HepG2 (cell line): ENCODE measurements at regions not wholly inside any gene's neighbourhood (a gene's known extent, or its start where the extent isn't known, plus 50 kb on each side); places are given as distances from the start of the nearest gene placed in this dataset.

Experiments
- ATAC-seq: fragments of 200-7000 bp; cut with Tn5 transposase; 3 replicates; pipeline ENCODE4 v1.9.1; 2020; ENCODE audit warnings: mild to moderate bottlenecking, moderate library complexity
- BruUV-seq: library from RNA; stranded (reverse); fragments of 400-500 nt; replicated peaks from 2 replicates; lab custom pipeline; 2021; lab: Mats Ljungman, UMichigan
- CTCF ChIA-PET: fragments of 300-600 bp; formaldehyde crosslinking; extraction: SDS; loops from one replicate; lab custom pipeline; 2021; ENCODE audit warnings: low total read pairs, inconsistent platforms, low intra/inter-chr PET ratio; lab: Yijun Ruan, JAX
- POLR2A ChIA-PET: fragments of 350-600 bp; sonication (Branson Sonifier 250); formaldehyde crosslinking; loops from one replicate; lab custom pipeline; 2020; ENCODE audit warnings: antibody characterized with exemption, inconsistent platforms; lab: Yijun Ruan, JAX
- DNase-seq: peaks from one replicate; pipeline ENCODE4 v3.0.0-alpha.2; 2015; ENCODE audit warnings: low spot score
- FAIRE-seq: peaks from 3 replicates; lab custom pipeline; 2011; peaks lifted over from hg19 to GRCh38; lab: Jason Lieb, UNC
- H2AFZ ChIP-seq: one replicate; pipeline ENCODE4 v1.6.1; 2011; ENCODE audit warnings: low read length, inconsistent platforms
- H3K27ac ChIP-seq: fragments of 300-600 bp; 3 replicates; pipeline ENCODE4 v1.8.0; 2011; ENCODE audit warnings: mixed run types, mild to moderate bottlenecking, mixed read lengths, low read length, inconsistent platforms; ENCODE audit not compliant: insufficient read depth; ENCODE audit errors: extremely low read length
- H3K27me3 ChIP-seq, 2 experiments: fragments of 200-600 bp in 1 of 2; 2 replicates in 1 of 2; 3 replicates in 1 of 2; pipeline versions ENCODE4 v1.6.0 to v1.8.0; 2011; ENCODE audit warnings: low read length in 2 of 2, mild to moderate bottlenecking in 2 of 2, moderate library complexity in 2 of 2, inconsistent platforms in 1 of 2; ENCODE audit not compliant: insufficient read depth in 2 of 2, control insufficient read depth in 1 of 2
- H3K36me3 ChIP-seq, 2 experiments: fragments of 200-600 bp in 1 of 2; replicated peaks in 1 of 2; 2 replicates in 1 of 2; 3 replicates in 1 of 2; pipeline versions ENCODE4 v1.5.1 to v1.8.0; 2011; ENCODE audit warnings: low read length in 2 of 2, inconsistent platforms in 1 of 2; ENCODE audit not compliant: insufficient read depth in 2 of 2, control insufficient read depth in 1 of 2
- H3K4me1 ChIP-seq: 2 replicates; pipeline ENCODE4 v1.5.1; 2012; ENCODE audit warnings: low read length, inconsistent platforms; ENCODE audit not compliant: insufficient read depth
- H3K4me2 ChIP-seq: 2 replicates; pipeline ENCODE4 v1.6.0; 2011; ENCODE audit warnings: low read depth, low read length, inconsistent platforms
- H3K4me3 ChIP-seq, 3 experiments: fragments of 200-600 bp in 1 of 3; sonication (generic), shearing (Covaris generic) in 1 of 3; replicated peaks in 1 of 3; 2 replicates each; pipeline ENCODE4 v1.5.1; 2011 to 2016; ENCODE audit warnings: low read length in 3 of 3, inconsistent platforms in 2 of 3, low read depth in 2 of 3, mild to moderate bottlenecking in 2 of 3, control low read depth in 1 of 3, mixed read lengths in 1 of 3; ENCODE audit not compliant: insufficient read depth in 1 of 3
- H3K79me2 ChIP-seq: one replicate; pipeline ENCODE4 v1.6.1; 2011; ENCODE audit warnings: low read length, inconsistent platforms; ENCODE audit not compliant: insufficient read depth
- H3K9ac ChIP-seq: 2 replicates; pipeline ENCODE4 v1.6.0; 2011; ENCODE audit warnings: mild to moderate bottlenecking, low read depth, low read length, inconsistent platforms; ENCODE audit not compliant: insufficient read depth
- H3K9me3 ChIP-seq: 2 replicates; pipeline ENCODE4 v1.5.1; 2012; ENCODE audit warnings: mild to moderate bottlenecking, low read length
- H4K20me1 ChIP-seq: 2 replicates; pipeline ENCODE4 v1.6.0; 2011; ENCODE audit warnings: inconsistent platforms, mild to moderate bottlenecking, low read length, moderate library complexity; ENCODE audit not compliant: insufficient read depth
- KDM4B ChIP-seq: sonication (generic); formaldehyde crosslinking; IDR thresholded peaks from 2 replicates; pipeline ENCODE4 v1.4.0; 2020; ENCODE audit warnings: missing genetic modification reagents
- PPARG ChIP-seq: conservative IDR thresholded peaks from 2 replicates; pipeline ENCODE4 v1.6.1; 2016; ENCODE audit warnings: missing biosample characterization, missing genetic modification reagents
- REL ChIP-seq: sonication (generic); formaldehyde crosslinking; conservative IDR thresholded peaks from 2 replicates; pipeline ENCODE4 v1.8.0; 2022; ENCODE audit warnings: mild to moderate bottlenecking, missing genetic modification reagents, moderate library complexity
- SKI ChIP-seq: fragments of 450-650 bp; IDR thresholded peaks from one replicate; pipeline ENCODE4 v1.6.1; 2018; ENCODE audit warnings: mild to moderate bottlenecking; ENCODE audit not compliant: partially characterized antibody
- SNAPC4 ChIP-seq: sonication (generic); formaldehyde crosslinking; IDR thresholded peaks from 2 replicates; pipeline ENCODE4 v1.4.0; 2020; ENCODE audit warnings: mild to moderate bottlenecking, missing genetic modification reagents
- ZFP36L2 ChIP-seq: sonication (generic); formaldehyde crosslinking; IDR thresholded peaks from 2 replicates; pipeline ENCODE4 v1.4.0; 2020; ENCODE audit warnings: missing genetic modification reagents
- ZNF225 ChIP-seq: sonication (generic); formaldehyde crosslinking; IDR thresholded peaks from 2 replicates; pipeline ENCODE4 v1.4.0; 2020; ENCODE audit warnings: mild to moderate bottlenecking, missing genetic modification reagents
- ZNF318 ChIP-seq: sonication (generic); formaldehyde crosslinking; IDR thresholded peaks from 2 replicates; pipeline ENCODE4 v1.4.0; 2020; ENCODE audit warnings: mild to moderate bottlenecking, missing genetic modification reagents
- ZNF660 ChIP-seq: sonication (generic); formaldehyde crosslinking; IDR thresholded peaks from 2 replicates; pipeline ENCODE4 v1.5.1; 2020; ENCODE audit warnings: mild to moderate bottlenecking, low read depth, missing genetic modification reagents, borderline replicate concordance
- ZNF747 ChIP-seq: sonication (generic); formaldehyde crosslinking; IDR thresholded peaks from 2 replicates; pipeline ENCODE4 v1.8.1; 2023; ENCODE audit warnings: missing genetic modification reagents, mild to moderate bottlenecking, borderline replicate concordance
- WGBS: methylation state at CpG from one replicate; pipeline ENCODE4 v1.1.6; 2017; ENCODE audit warnings: low lambda C conversion rate; 5-methylcytosine and 5-hydroxymethylcytosine counted together
- in situ Hi-C: cut with HindIII; loops from 2 replicates; pipeline ENCODE4 v1.10.0; 2017; ENCODE audit warnings: low pct_unique_long_range_greater_than_20kb; ENCODE audit not compliant: extremely low pct_ligation_motif_present
- intact Hi-C: fragments of 100-400 bp; cut with micrococcal nuclease; formaldehyde crosslinking; loops from one replicate; pipeline ENCODE4 v1.10.0; 2022; ENCODE audit not compliant: unreplicated experiment

- Histone ChIP-seq H3K9me3 (peaks cover 16% of the 10 kb centered on the region), H3K27me3 (no peaks in the 10 kb centered on the region), H3K36me3 (no peaks in the 10 kb centered on the region), H3K9ac (no peak overlapping the region), H2AFZ (no peak overlapping the region), H3K4me1 (no peaks in the 10 kb centered on the region), H4K20me1 (no peaks in the 10 kb centered on the region), H3K4me2 (no peak overlapping the region), H3K27ac (no peak overlapping the region), H3K4me3 (no peak overlapping the region), H3K79me2 (no peaks in the 10 kb centered on the region)
- ChIA-PET CTCF (no interaction called here), POLR2A (no interaction called here)
- intact Hi-C loops = no loop called here
- ATAC-seq (no peak), FAIRE-seq (no peak), DNase-seq (no peak)
- in situ Hi-C loops = no loop called here
- TF ChIP-seq ZNF660 (CRISPR knock-in tag) (no peak), ZNF318 (CRISPR knock-in tag) (no peak), KDM4B (CRISPR knock-in tag) (no peak), REL (CRISPR knock-in tag) (no peak), SNAPC4 (CRISPR knock-in tag) (no peak), ZNF225 (CRISPR knock-in tag) (no peak), SKI (no peak), PPARG (no peak), ZFP36L2 (no peak), ZNF747 (CRISPR knock-in tag) (no peak)
- no TSS peak for BruUV-seq
- WGBS = 0% methylated on average over 4 of the region's 4 CpGs
Measured at GRCh38 chr5:99379187-99379586, 450.4 kb upstream of the CHD1 start.
